Spleen (tissue), 7 donors: ENCODE measurements at regions not wholly inside any gene's neighbourhood (a gene's known extent, or its start where the extent isn't known, plus 50 kb on each side); places are given as distances from the start of the nearest gene placed in this dataset.

Source experiments
- POLR2A ChIP-seq, 3 donors: fragments of 450-650 bp; IDR thresholded peaks; one replicate each; pipeline ENCODE4 v1.5.1; 2017; ENCODE audit warnings: antibody characterized with exemption in 3 of 3, mild to moderate bottlenecking in 1 of 3
- POLR2AphosphoS5 ChIP-seq, 3 donors: sonication (generic); formaldehyde crosslinking; IDR thresholded peaks; one replicate each; pipeline ENCODE4 v1.5.1; 2017; ENCODE audit warnings: antibody characterized with exemption in 3 of 3
- TF ChIP-seq, protein P1 (sequence below), 11 experiments: fragments of 200-600 bp in 7 of 11; fragments of 450-650 bp in 4 of 11; sonication (generic) in 4 of 11; IDR thresholded peaks in 8 of 11; conservative IDR thresholded peaks in 3 of 11; 1 replicate in 7 of 11; 2 replicates in 4 of 11; pipeline versions ENCODE4 v1.4.0 to v1.8.0; 2016 to 2021; ENCODE audit warnings: antibody characterized with exemption in 11 of 11, inconsistent platforms in 4 of 11, mild to moderate bottlenecking in 1 of 11
- donor health status: DM: no; HTN: no; CAD: no; lungs with moderate emphysema.
- donor health status: DM: no; HTN: no; CAD: no.
- donor health status: DM: no; HTN: no; CAD: no.

DNA sequence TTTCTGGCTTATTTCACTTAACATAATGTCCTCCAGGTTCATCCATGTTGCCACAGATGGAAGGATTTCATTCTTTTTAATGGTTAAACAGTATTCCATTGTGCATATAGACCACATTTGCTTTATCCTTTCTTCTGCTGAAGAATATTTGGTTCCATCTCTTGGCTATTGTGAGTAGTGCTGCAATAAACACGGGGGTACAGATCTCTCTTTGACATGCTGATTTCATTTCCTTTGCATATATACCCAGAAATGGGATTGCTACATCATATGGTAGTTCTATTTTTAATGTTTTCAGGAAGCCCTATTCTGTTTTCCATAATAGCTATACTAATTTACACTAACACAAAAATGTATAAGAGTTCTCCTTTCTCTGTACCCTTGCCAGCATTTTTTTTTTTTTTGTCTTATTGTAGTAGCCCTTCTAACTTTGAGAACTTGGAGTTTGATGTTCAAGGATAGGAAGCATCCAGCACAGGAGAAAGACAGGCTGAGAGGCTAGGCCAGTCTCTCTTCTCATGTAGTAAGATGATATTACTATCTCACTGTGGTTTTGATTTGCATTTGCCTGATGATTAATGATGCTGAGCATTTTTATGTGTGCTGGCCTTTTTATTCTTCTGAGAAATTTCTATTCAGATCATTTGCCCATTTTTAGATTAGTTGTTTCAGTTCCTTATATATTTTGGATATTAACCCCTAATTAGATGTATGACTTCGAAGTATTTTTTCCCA is 592.2 kb upstream of the ZNF608 start:
- no peak for TF ChIP-seq POLR2A (IDR thresholded peaks at IDR 0.05)
- TF ChIP-seq, protein P1, sequence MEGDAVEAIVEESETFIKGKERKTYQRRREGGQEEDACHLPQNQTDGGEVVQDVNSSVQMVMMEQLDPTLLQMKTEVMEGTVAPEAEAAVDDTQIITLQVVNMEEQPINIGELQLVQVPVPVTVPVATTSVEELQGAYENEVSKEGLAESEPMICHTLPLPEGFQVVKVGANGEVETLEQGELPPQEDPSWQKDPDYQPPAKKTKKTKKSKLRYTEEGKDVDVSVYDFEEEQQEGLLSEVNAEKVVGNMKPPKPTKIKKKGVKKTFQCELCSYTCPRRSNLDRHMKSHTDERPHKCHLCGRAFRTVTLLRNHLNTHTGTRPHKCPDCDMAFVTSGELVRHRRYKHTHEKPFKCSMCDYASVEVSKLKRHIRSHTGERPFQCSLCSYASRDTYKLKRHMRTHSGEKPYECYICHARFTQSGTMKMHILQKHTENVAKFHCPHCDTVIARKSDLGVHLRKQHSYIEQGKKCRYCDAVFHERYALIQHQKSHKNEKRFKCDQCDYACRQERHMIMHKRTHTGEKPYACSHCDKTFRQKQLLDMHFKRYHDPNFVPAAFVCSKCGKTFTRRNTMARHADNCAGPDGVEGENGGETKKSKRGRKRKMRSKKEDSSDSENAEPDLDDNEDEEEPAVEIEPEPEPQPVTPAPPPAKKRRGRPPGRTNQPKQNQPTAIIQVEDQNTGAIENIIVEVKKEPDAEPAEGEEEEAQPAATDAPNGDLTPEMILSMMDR (IDR thresholded peaks at IDR 0.05 in 8 of 11, conservative IDR thresholded peaks at IDR 0.05 in 3 of 11), result no peak
- TF ChIP-seq POLR2AphosphoS5 (IDR thresholded peaks at IDR 0.05), result no peak
